Hepatocyte (in vitro differentiated cells): ENCODE measurements at regions not wholly inside any gene's neighbourhood (a gene's known extent, or its start where the extent isn't known, plus 50 kb on each side); places are given as distances from the start of the nearest gene placed in this dataset.

Source experiments
- DNase-seq: peaks from one replicate; pipeline ENCODE4 v3.0.0-alpha.2; 2016; ENCODE audit warnings: low spot score
- H2AFZ ChIP-seq: fragments of 200-600 bp; sonication (generic); 2 replicates; pipeline ENCODE4 v1.6.0; 2016; ENCODE audit warnings: antibody characterized with exemption, mild to moderate bottlenecking
- H3K27ac ChIP-seq: fragments of 200-600 bp; sonication (generic); 2 replicates; pipeline ENCODE4 v1.5.1; 2016; ENCODE audit warnings: mild to moderate bottlenecking
- H3K27me3 ChIP-seq: fragments of 200-600 bp; sonication (generic); 2 replicates; pipeline ENCODE4 v1.6.1; 2016
- H3K36me3 ChIP-seq: fragments of 200-600 bp; sonication (generic); replicated peaks from 2 replicates; pipeline ENCODE4 v1.5.1; 2016; ENCODE audit warnings: low read depth; ENCODE audit not compliant: insufficient read depth
- H3K4me1 ChIP-seq: fragments of 200-600 bp; sonication (generic); 2 replicates; pipeline ENCODE4 v1.5.1; 2016; ENCODE audit warnings: mild to moderate bottlenecking, moderate library complexity; ENCODE audit not compliant: insufficient read depth
- H3K4me2 ChIP-seq: fragments of 200-600 bp; sonication (generic); 2 replicates; pipeline ENCODE4 v1.6.0; 2016
- H3K4me3 ChIP-seq: fragments of 200-600 bp; sonication (generic); 2 replicates; pipeline ENCODE4 v1.5.1; 2016; ENCODE audit warnings: mild to moderate bottlenecking
- H3K79me2 ChIP-seq: fragments of 200-600 bp; sonication (generic); 2 replicates; pipeline ENCODE4 v1.6.0; 2017; ENCODE audit warnings: mild to moderate bottlenecking
- H3K9me2 ChIP-seq: fragments of 200-600 bp; sonication (generic); replicated peaks from 2 replicates; pipeline ENCODE4 v1.6.0; 2017; ENCODE audit warnings: mild to moderate bottlenecking; ENCODE audit not compliant: insufficient read depth
- H3K9me3 ChIP-seq: fragments of 200-600 bp; sonication (generic); 2 replicates; pipeline ENCODE4 v1.5.1; 2016; ENCODE audit warnings: low read depth, mild to moderate bottlenecking
- H4K20me1 ChIP-seq: fragments of 200-600 bp; sonication (generic); 2 replicates; pipeline ENCODE4 v1.6.0; 2016; ENCODE audit warnings: mild to moderate bottlenecking; ENCODE audit not compliant: insufficient read depth, poor library complexity, severe bottlenecking
- CTCF ChIP-seq: fragments of 200-600 bp; sonication (generic); IDR thresholded peaks from 2 replicates; pipeline ENCODE4 v1.5.1; 2016; ENCODE audit warnings: antibody characterized with exemption, mild to moderate bottlenecking; ENCODE audit not compliant: poor library complexity
- EZH2 ChIP-seq: fragments of 200-600 bp; sonication (generic); IDR thresholded peaks from 2 replicates; pipeline ENCODE4 v1.6.1; 2016; ENCODE audit warnings: antibody characterized with exemption, mild to moderate bottlenecking, borderline replicate concordance
- EZH2phosphoT487 ChIP-seq: fragments of 200-600 bp; sonication (generic); IDR thresholded peaks from one replicate; pipeline ENCODE4 v1.6.1; 2018; ENCODE audit warnings: antibody characterized with exemption, mild to moderate bottlenecking, low read depth, moderate library complexity; ENCODE audit not compliant: unreplicated experiment, severe bottlenecking
- WGBS: methylation state at CpG from one replicate; pipeline ENCODE4 v1.1.6; 2016; ENCODE audit warnings: low lambda C conversion rate; ENCODE audit errors: missing lambda C conversion rate; 5-methylcytosine and 5-hydroxymethylcytosine counted together

- Histone ChIP-seq H3K4me3 (no peak overlapping the region), H3K36me3 (no peaks in the 10 kb centered on the region), H3K4me2 (no peak overlapping the region), H3K27ac (no peak overlapping the region), H3K9me3 (no peaks in the 10 kb centered on the region), H3K9me2 (no peaks in the 10 kb centered on the region), H3K27me3 (no peaks in the 10 kb centered on the region), H4K20me1 (no peaks in the 10 kb centered on the region), H3K4me1 (peaks cover 14% of the 10 kb centered on the region), H2AFZ (no peak overlapping the region), H3K79me2 (no peaks in the 10 kb centered on the region)
- TF ChIP-seq EZH2phosphoT487 (no peak), EZH2 (no peak), CTCF (no peak)
- 88% methylated on average over 4 of the region's 4 CpGs for WGBS
- no peak for DNase-seq
Observed at GRCh38 chr3:178257491-178257890, 278.7 kb upstream of the KCNMB2 start.

GRCh38 chr3:178258121-178258520 lies 278.1 kb upstream of the KCNMB2 start:
- TF ChIP-seq CTCF = no peak
- no peak for TF ChIP-seq EZH2phosphoT487
- TF ChIP-seq EZH2 = no peak
- no peaks in the 10 kb centered on the region for H3K9me3 ChIP-seq
- H4K20me1 ChIP-seq = no peaks in the 10 kb centered on the region
- H3K4me1 ChIP-seq = peaks cover 14% of the 10 kb centered on the region
- H3K36me3 ChIP-seq = no peaks in the 10 kb centered on the region
- WGBS = 91% methylated on average over 1 of the region's 1 CpG
- no peaks in the 10 kb centered on the region for H3K9me2 ChIP-seq
- H2AFZ ChIP-seq = no peak overlapping the region
- H3K4me3 ChIP-seq = no peak overlapping the region
- no peak for DNase-seq
- H3K27me3 ChIP-seq = no peaks in the 10 kb centered on the region
- H3K27ac ChIP-seq = no peak overlapping the region
- no peak overlapping the region for H3K4me2 ChIP-seq
- H3K79me2 ChIP-seq = no peaks in the 10 kb centered on the region

GRCh38 chr3:178259703-178260102 lies 276.5 kb upstream of the KCNMB2 start:
- TF ChIP-seq EZH2 (no peak), EZH2phosphoT487 (no peak), CTCF (no peak)
- Histone ChIP-seq H4K20me1 (no peaks in the 10 kb centered on the region), H2AFZ (no peak overlapping the region), H3K9me3 (no peaks in the 10 kb centered on the region), H3K27me3 (no peaks in the 10 kb centered on the region), H3K4me1 (peaks cover 22% of the 10 kb centered on the region), H3K27ac (no peak overlapping the region), H3K36me3 (no peaks in the 10 kb centered on the region), H3K4me3 (no peak overlapping the region), H3K9me2 (no peaks in the 10 kb centered on the region), H3K79me2 (no peaks in the 10 kb centered on the region), H3K4me2 (no peak overlapping the region)
- no peak for DNase-seq

GRCh38 chr3:178260887-178261565 lies 275.2 kb upstream of the KCNMB2 start:
- Histone ChIP-seq H3K9me2 (no peaks in the 10 kb centered on the region), H2AFZ (peak overlapping the region; percentile 17), H3K4me2 (peak overlapping the region; percentile 59), H3K4me1 (peaks cover 22% of the 10 kb centered on the region), H4K20me1 (no peaks in the 10 kb centered on the region), H3K9me3 (no peaks in the 10 kb centered on the region), H3K79me2 (no peaks in the 10 kb centered on the region), H3K4me3 (no peak overlapping the region), H3K27ac (peak overlapping the region; percentile 3), H3K36me3 (no peaks in the 10 kb centered on the region), H3K27me3 (no peaks in the 10 kb centered on the region)
- peak; percentile 29 for DNase-seq
- TF ChIP-seq CTCF (no peak), EZH2phosphoT487 (no peak), EZH2 (no peak)
- 11% methylated on average over 4 of the region's 4 CpGs for WGBS
